Suprapubic skin (tissue), 4 donors: ENCODE measurements at regions not wholly inside any gene's neighbourhood (a gene's known extent, or its start where the extent isn't known, plus 50 kb on each side); places are given as distances from the start of the nearest gene placed in this dataset.

Experiments
- CTCF ChIP-seq, 2 donors: fragments of 200-600 bp in 1 of 2; fragments of 450-650 bp in 1 of 2; sonication (generic) in 1 of 2; IDR thresholded peaks; one replicate each; pipeline ENCODE4 v1.5.1; 2016 to 2019; ENCODE audit warnings: antibody characterized with exemption in 2 of 2, mild to moderate bottlenecking in 1 of 2, moderate library complexity in 1 of 2
- POLR2A ChIP-seq, 2 donors: fragments of 450-650 bp; IDR thresholded peaks; one replicate each; pipeline ENCODE4 v1.6.1; 2017; ENCODE audit warnings: antibody characterized with exemption in 2 of 2, mild to moderate bottlenecking in 2 of 2, moderate library complexity in 2 of 2
- POLR2AphosphoS5 ChIP-seq, 3 donors: sonication (generic); formaldehyde crosslinking; IDR thresholded peaks; one replicate each; pipeline ENCODE4 v1.6.1; 2017; ENCODE audit warnings: antibody characterized with exemption in 3 of 3

DNA sequence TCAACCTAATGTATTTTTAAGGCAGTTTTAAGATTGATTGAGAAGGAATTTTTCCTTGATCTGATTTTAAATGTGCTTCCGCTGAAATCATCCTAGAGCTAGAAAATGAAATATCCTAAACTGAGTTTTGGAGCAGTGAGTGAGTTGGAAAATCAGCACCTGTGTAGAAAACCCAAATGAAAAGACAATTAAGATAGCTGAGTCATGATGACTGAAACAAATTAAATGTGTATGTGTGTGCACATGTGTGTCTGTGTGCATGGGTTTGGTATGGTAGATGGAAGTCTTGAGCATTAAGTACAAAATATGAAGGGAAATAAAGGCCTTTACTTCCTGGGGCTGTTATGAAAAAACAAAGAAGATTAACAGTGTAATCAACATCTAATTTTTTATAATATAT is 394.6 kb upstream of the MAP2 start:
- TF ChIP-seq CTCF (IDR thresholded peaks at IDR 0.05), result no peak
- TF ChIP-seq POLR2A (IDR thresholded peaks at IDR 0.05), result no peak
- TF ChIP-seq POLR2AphosphoS5 (IDR thresholded peaks at IDR 0.05), result no peak
